ENCODE measurements at regions not wholly inside any gene's neighbourhood (a gene's known extent, or its start where the extent isn't known, plus 50 kb on each side); places are given as distances from the start of the nearest gene placed in this dataset.
"Not testable (repeated sequence)": the region's sequence is repeated elsewhere in the genome, so short reads cannot be mapped to it uniquely, and the experiment has no call there.

- H3K4me3 ChIP-seq (ENCODE audit: low read length) = no peak overlapping the region
- no peak for DNase-seq
- H3K36me3 ChIP-seq (ENCODE audit: control insufficient read depth, insufficient read depth, low read length) = no peaks in the 10 kb centered on the region
- H3K27me3 ChIP-seq (ENCODE audit: control insufficient read depth, insufficient read depth, low read length) = no peaks in the 10 kb centered on the region
- H3K27ac ChIP-seq (ENCODE audit: low read length) = no peak overlapping the region
- H3K9me3 ChIP-seq (replicated peaks; ENCODE audit: control insufficient read depth, low read depth, low read length) = no peaks in the 10 kb centered on the region
- no CpG with 5 or more reads among the region's 3 CpGs for WGBS (ENCODE audit: insufficient coverage)
- no peaks in the 10 kb centered on the region for H3K4me1 ChIP-seq (ENCODE audit: control insufficient read depth, insufficient read depth, low read length)
These were observed 1198.5 kb downstream of the FSCB start for GRCh38 chr14:43308421-43309110.

DNA sequence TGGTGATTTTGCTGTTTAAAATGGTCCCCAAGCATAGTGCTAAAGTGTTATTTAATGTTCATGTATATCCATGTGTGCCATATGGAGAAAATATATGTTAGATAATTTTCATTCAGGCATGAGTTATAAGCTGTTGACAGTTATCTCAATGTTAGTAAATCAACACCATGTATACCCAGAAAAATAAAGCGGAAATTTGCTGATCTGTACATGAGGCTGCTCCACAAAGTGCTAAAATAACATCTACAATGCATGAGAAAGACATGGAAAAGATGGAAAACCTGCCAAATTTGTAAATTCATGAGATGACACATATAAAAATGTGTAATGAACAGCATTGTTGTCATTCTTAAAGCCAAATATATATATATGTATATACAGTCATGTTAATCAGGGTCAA, 1199.2 kb downstream of the FSCB start:
- no peak for DNase-seq
- H3K4me3 ChIP-seq (ENCODE audit: low read length) = no peak overlapping the region
- no CpG with 5 or more reads among the region's 1 CpG for WGBS (ENCODE audit: insufficient coverage)
- H3K4me1 ChIP-seq (ENCODE audit: control insufficient read depth, insufficient read depth, low read length) = no peaks in the 10 kb centered on the region
- H3K27ac ChIP-seq (ENCODE audit: low read length) = no peak overlapping the region
- H3K9me3 ChIP-seq (replicated peaks; ENCODE audit: control insufficient read depth, low read depth, low read length) = no peaks in the 10 kb centered on the region
- H3K36me3 ChIP-seq (ENCODE audit: control insufficient read depth, insufficient read depth, low read length) = no peaks in the 10 kb centered on the region
- no peaks in the 10 kb centered on the region for H3K27me3 ChIP-seq (ENCODE audit: control insufficient read depth, insufficient read depth, low read length)

GRCh38 chr14:43306053-43306452, 1201.0 kb downstream of the FSCB start:
- H3K4me1 ChIP-seq (ENCODE audit: control insufficient read depth, insufficient read depth, low read length) = no peaks in the 10 kb centered on the region
- no peak overlapping the region for H3K27ac ChIP-seq (ENCODE audit: low read length)
- H3K36me3 ChIP-seq (ENCODE audit: control insufficient read depth, insufficient read depth, low read length) = no peaks in the 10 kb centered on the region
- no peak overlapping the region for H3K4me3 ChIP-seq (ENCODE audit: low read length)
- no peaks in the 10 kb centered on the region for H3K27me3 ChIP-seq (ENCODE audit: control insufficient read depth, insufficient read depth, low read length)
- no peaks in the 10 kb centered on the region for H3K9me3 ChIP-seq (replicated peaks; ENCODE audit: control insufficient read depth, low read depth, low read length)
- WGBS (ENCODE audit: insufficient coverage) = no CpG with 5 or more reads among the region's 2 CpGs
- DNase-seq = no peak

DNA sequence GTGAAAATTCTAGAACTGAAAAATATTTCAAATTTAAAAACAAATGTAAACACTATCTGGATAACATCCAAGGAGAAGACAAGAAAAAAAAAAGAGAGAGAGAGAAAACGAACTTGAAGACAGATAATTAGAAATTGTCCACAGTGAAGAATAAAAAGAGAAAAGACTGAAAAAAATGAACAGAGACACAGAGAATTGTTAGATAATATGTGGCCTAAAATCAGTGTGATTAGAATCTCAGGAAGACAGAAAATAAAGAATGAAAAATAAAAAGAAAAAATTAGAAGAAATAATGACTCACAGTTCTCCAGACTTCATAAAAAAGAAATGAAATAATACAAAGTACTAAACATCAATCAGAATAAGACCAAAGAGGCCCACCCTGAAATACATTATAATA, 1209.3 kb downstream of the FSCB start:
- Histone ChIP-seq H3K4me1 (ENCODE audit: control insufficient read depth, insufficient read depth, low read length) (no peaks in the 10 kb centered on the region), H3K9me3 (replicated peaks; ENCODE audit: control insufficient read depth, low read depth, low read length) (no peaks in the 10 kb centered on the region), H3K27me3 (ENCODE audit: control insufficient read depth, insufficient read depth, low read length) (no peaks in the 10 kb centered on the region), H3K4me3 (ENCODE audit: low read length) (no peak overlapping the region), H3K27ac (ENCODE audit: low read length) (no peak overlapping the region), H3K36me3 (ENCODE audit: control insufficient read depth, insufficient read depth, low read length) (no peaks in the 10 kb centered on the region)
- no CpG with 5 or more reads among the region's 1 CpG for WGBS (ENCODE audit: insufficient coverage)
- DNase-seq = no peak

DNA sequence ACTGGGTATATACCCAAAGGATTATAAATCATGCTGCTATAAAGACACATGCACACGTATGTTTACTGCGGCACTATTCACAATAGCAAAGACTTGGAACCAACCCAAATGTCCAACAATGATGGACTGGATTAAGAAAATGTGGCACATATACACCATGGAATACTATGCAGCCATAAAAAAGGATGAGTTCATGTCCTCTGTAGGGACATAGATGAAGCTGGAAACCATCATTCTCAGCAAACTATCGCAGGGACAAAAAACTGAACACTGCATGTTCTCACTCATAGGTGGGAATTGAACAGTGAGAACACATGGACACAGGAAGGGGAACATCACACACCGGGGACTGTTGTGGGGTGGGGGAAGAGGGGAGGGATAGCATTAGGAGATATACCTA, 1211.0 kb downstream of the FSCB start:
- H3K4me3 ChIP-seq (ENCODE audit: low read length); H3K9me3 ChIP-seq (replicated peaks; ENCODE audit: control insufficient read depth, low read depth, low read length); H3K27me3 ChIP-seq (ENCODE audit: control insufficient read depth, insufficient read depth, low read length); H3K27ac ChIP-seq (ENCODE audit: low read length); H3K36me3 ChIP-seq (ENCODE audit: control insufficient read depth, insufficient read depth, low read length); DNase-seq; H3K4me1 ChIP-seq (ENCODE audit: control insufficient read depth, insufficient read depth, low read length): not testable (repeated sequence)
- WGBS (ENCODE audit: insufficient coverage) = no CpG with 5 or more reads among the region's 4 CpGs

- Histone ChIP-seq H3K4me3 (ENCODE audit: low read length) (no peak overlapping the region), H3K36me3 (ENCODE audit: control insufficient read depth, insufficient read depth, low read length) (no peaks in the 10 kb centered on the region), H3K27ac (ENCODE audit: low read length) (no peak overlapping the region), H3K4me1 (ENCODE audit: control insufficient read depth, insufficient read depth, low read length) (no peaks in the 10 kb centered on the region), H3K9me3 (replicated peaks; ENCODE audit: control insufficient read depth, low read depth, low read length) (no peaks in the 10 kb centered on the region), H3K27me3 (ENCODE audit: control insufficient read depth, insufficient read depth, low read length) (no peaks in the 10 kb centered on the region)
- DNase-seq = no peak
These were observed 1221.5 kb downstream of the FSCB start for GRCh38 chr14:43285575-43285974.

DNA sequence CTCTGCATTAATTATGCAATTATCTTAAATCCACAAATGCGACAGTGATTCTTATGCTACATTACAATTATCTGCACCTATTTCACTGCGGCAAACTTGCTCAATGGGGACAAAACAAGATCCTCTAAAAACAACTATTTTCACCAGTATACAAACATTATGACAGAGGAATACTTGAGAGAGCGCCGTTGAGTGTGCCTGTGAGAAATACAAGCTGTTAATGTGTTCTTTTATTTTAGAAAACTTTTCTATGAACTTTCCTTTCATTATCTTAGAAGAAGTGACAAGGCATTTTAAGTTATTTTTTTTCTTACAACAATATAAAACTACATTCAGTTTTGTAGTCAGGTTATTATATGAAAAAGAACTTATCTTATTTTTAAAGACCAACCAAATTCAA, 1247.0 kb downstream of the FSCB start:
- Histone ChIP-seq H3K27me3 (ENCODE audit: control insufficient read depth, insufficient read depth, low read length) (no peaks in the 10 kb centered on the region), H3K9me3 (replicated peaks; ENCODE audit: control insufficient read depth, low read depth, low read length) (no peaks in the 10 kb centered on the region), H3K27ac (ENCODE audit: low read length) (no peak overlapping the region), H3K4me3 (ENCODE audit: low read length) (no peak overlapping the region), H3K36me3 (ENCODE audit: control insufficient read depth, insufficient read depth, low read length) (no peaks in the 10 kb centered on the region), H3K4me1 (ENCODE audit: control insufficient read depth, insufficient read depth, low read length) (no peaks in the 10 kb centered on the region)
- no CpG with 5 or more reads among the region's 4 CpGs for WGBS (ENCODE audit: insufficient coverage)
- no peak for DNase-seq

GRCh38 chr14:43258396-43258795, 1248.7 kb downstream of the FSCB start:
- no peak for DNase-seq
- no CpG with 5 or more reads among the region's 2 CpGs for WGBS (ENCODE audit: insufficient coverage)
- no peaks in the 10 kb centered on the region for H3K36me3 ChIP-seq (ENCODE audit: control insufficient read depth, insufficient read depth, low read length)
- H3K4me1 ChIP-seq (ENCODE audit: control insufficient read depth, insufficient read depth, low read length) = no peaks in the 10 kb centered on the region
- no peaks in the 10 kb centered on the region for H3K27me3 ChIP-seq (ENCODE audit: control insufficient read depth, insufficient read depth, low read length)
- H3K4me3 ChIP-seq (ENCODE audit: low read length) = no peak overlapping the region
- no peaks in the 10 kb centered on the region for H3K9me3 ChIP-seq (replicated peaks; ENCODE audit: control insufficient read depth, low read depth, low read length)
- H3K27ac ChIP-seq (ENCODE audit: low read length) = no peak overlapping the region

- H3K36me3 ChIP-seq (ENCODE audit: control insufficient read depth, insufficient read depth, low read length); H3K4me3 ChIP-seq (ENCODE audit: low read length); H3K27ac ChIP-seq (ENCODE audit: low read length); DNase-seq; H3K4me1 ChIP-seq (ENCODE audit: control insufficient read depth, insufficient read depth, low read length); H3K9me3 ChIP-seq (replicated peaks; ENCODE audit: control insufficient read depth, low read depth, low read length); H3K27me3 ChIP-seq (ENCODE audit: control insufficient read depth, insufficient read depth, low read length): not testable (repeated sequence)
- no CpG with 5 or more reads among the region's 5 CpGs for WGBS (ENCODE audit: insufficient coverage)
These were observed 1250.1 kb downstream of the FSCB start for GRCh38 chr14:43256996-43257395.

DNA sequence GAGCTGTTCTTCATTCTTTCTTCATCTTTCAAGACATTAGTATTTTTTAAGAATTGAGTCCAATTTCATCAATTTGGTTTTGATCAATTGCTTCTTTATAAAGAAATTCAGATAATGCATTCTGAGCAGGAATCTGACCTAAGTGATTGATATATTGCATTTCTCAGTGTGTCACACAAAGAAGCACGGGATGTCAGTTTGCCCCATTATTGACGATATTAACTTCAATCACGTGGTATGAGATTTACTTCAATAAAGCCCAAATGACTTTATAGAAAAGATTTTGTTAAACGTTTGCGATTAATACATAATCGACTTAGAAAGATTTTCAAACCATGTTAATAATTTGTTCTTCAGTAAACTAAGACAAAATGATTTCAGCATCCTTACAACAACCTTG, 1254.2 kb downstream of the FSCB start:
- no peak for DNase-seq
- WGBS (ENCODE audit: insufficient coverage) = no CpG with 5 or more reads among the region's 6 CpGs
- no peak overlapping the region for H3K4me3 ChIP-seq (ENCODE audit: low read length)
- no peaks in the 10 kb centered on the region for H3K9me3 ChIP-seq (replicated peaks; ENCODE audit: control insufficient read depth, low read depth, low read length)
- H3K36me3 ChIP-seq (ENCODE audit: control insufficient read depth, insufficient read depth, low read length) = no peaks in the 10 kb centered on the region
- H3K27me3 ChIP-seq (ENCODE audit: control insufficient read depth, insufficient read depth, low read length) = no peaks in the 10 kb centered on the region
- H3K4me1 ChIP-seq (ENCODE audit: control insufficient read depth, insufficient read depth, low read length) = no peaks in the 10 kb centered on the region
- H3K27ac ChIP-seq (ENCODE audit: low read length) = no peak overlapping the region

GRCh38 chr14:43249591-43249990, 1257.5 kb downstream of the FSCB start:
- WGBS (ENCODE audit: insufficient coverage) = 100% methylated on average over 2 of the region's 3 CpGs
- no peaks in the 10 kb centered on the region for H3K4me1 ChIP-seq (ENCODE audit: control insufficient read depth, insufficient read depth, low read length)
- no peaks in the 10 kb centered on the region for H3K9me3 ChIP-seq (replicated peaks; ENCODE audit: control insufficient read depth, low read depth, low read length)
- DNase-seq = no peak
- no peaks in the 10 kb centered on the region for H3K27me3 ChIP-seq (ENCODE audit: control insufficient read depth, insufficient read depth, low read length)
- no peak overlapping the region for H3K27ac ChIP-seq (ENCODE audit: low read length)
- H3K4me3 ChIP-seq (ENCODE audit: low read length) = no peak overlapping the region
- H3K36me3 ChIP-seq (ENCODE audit: control insufficient read depth, insufficient read depth, low read length) = no peaks in the 10 kb centered on the region
